ENCODE measurements at regions not wholly inside any gene's neighbourhood (a gene's known extent, or its start where the extent isn't known, plus 50 kb on each side); places are given as distances from the start of the nearest gene placed in this dataset.
A peak's percentile ranks its signal among the peaks of the same experiment; 100 is the strongest.

GRCh38 chr16:60059141-60059540 is 1325.0 kb upstream of the GOT2 start:
- H3K4me2 ChIP-seq, result no peak overlapping the region
- CTCF ChIA-PET, result no interaction called here
- no peak overlapping the region for H3K27ac ChIP-seq
- POLR2A ChIA-PET, result no interaction called here
- no peak overlapping the region for H3K4me3 ChIP-seq
- 19% methylated on average over 1 of the region's 1 CpG for WGBS (ENCODE audit: missing lambda C conversion rate)
- TF ChIP-seq RARB (CRISPR knock-in tag; IDR thresholded peaks at IDR 0.05) (no peak), CHD4 (IDR thresholded peaks at IDR 0.05; ENCODE audit: borderline replicate concordance) (no peak), FOXS1 (CRISPR knock-in tag; IDR thresholded peaks at IDR 0.05) (no peak), SREBF2 (IDR thresholded peaks at IDR 0.05) (no peak), TP53 (CRISPR knock-in tag; IDR thresholded peaks at IDR 0.05) (no peak), EHMT2 (IDR thresholded peaks at IDR 0.05; ENCODE audit: low read depth) (no peak), MAZ (IDR thresholded peaks at IDR 0.05; ENCODE audit: borderline replicate concordance, low read depth, low read length) (no peak), KDM5A (IDR thresholded peaks at IDR 0.05) (no peak), EHF (CRISPR knock-in tag; IDR thresholded peaks at IDR 0.05) (no peak), MYC (IDR thresholded peaks at IDR 0.05; ENCODE audit: borderline replicate concordance, low read length) (no peak), GATA3 (IDR thresholded peaks at IDR 0.05; ENCODE audit: borderline replicate concordance) (no peak), NPAS2 (CRISPR knock-in tag; IDR thresholded peaks at IDR 0.05; ENCODE audit: borderline replicate concordance) (no peak), KDM1A (IDR thresholded peaks at IDR 0.05; ENCODE audit: low read depth) (no peak)
- TF ChIP-seq, protein P1, sequence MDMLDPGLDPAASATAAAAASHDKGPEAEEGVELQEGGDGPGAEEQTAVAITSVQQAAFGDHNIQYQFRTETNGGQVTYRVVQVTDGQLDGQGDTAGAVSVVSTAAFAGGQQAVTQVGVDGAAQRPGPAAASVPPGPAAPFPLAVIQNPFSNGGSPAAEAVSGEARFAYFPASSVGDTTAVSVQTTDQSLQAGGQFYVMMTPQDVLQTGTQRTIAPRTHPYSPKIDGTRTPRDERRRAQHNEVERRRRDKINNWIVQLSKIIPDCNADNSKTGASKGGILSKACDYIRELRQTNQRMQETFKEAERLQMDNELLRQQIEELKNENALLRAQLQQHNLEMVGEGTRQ (IDR thresholded peaks at IDR 0.05), result no peak
- TF ChIP-seq, protein P2, sequence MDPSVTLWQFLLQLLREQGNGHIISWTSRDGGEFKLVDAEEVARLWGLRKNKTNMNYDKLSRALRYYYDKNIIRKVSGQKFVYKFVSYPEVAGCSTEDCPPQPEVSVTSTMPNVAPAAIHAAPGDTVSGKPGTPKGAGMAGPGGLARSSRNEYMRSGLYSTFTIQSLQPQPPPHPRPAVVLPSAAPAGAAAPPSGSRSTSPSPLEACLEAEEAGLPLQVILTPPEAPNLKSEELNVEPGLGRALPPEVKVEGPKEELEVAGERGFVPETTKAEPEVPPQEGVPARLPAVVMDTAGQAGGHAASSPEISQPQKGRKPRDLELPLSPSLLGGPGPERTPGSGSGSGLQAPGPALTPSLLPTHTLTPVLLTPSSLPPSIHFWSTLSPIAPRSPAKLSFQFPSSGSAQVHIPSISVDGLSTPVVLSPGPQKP (IDR thresholded peaks at IDR 0.05; ENCODE audit: low read depth, low read length), result no peak
- TF ChIP-seq, protein P3, sequence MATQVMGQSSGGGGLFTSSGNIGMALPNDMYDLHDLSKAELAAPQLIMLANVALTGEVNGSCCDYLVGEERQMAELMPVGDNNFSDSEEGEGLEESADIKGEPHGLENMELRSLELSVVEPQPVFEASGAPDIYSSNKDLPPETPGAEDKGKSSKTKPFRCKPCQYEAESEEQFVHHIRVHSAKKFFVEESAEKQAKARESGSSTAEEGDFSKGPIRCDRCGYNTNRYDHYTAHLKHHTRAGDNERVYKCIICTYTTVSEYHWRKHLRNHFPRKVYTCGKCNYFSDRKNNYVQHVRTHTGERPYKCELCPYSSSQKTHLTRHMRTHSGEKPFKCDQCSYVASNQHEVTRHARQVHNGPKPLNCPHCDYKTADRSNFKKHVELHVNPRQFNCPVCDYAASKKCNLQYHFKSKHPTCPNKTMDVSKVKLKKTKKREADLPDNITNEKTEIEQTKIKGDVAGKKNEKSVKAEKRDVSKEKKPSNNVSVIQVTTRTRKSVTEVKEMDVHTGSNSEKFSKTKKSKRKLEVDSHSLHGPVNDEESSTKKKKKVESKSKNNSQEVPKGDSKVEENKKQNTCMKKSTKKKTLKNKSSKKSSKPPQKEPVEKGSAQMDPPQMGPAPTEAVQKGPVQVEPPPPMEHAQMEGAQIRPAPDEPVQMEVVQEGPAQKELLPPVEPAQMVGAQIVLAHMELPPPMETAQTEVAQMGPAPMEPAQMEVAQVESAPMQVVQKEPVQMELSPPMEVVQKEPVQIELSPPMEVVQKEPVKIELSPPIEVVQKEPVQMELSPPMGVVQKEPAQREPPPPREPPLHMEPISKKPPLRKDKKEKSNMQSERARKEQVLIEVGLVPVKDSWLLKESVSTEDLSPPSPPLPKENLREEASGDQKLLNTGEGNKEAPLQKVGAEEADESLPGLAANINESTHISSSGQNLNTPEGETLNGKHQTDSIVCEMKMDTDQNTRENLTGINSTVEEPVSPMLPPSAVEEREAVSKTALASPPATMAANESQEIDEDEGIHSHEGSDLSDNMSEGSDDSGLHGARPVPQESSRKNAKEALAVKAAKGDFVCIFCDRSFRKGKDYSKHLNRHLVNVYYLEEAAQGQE (IDR thresholded peaks at IDR 0.05), result no peak
- TF ChIP-seq, protein P4, sequence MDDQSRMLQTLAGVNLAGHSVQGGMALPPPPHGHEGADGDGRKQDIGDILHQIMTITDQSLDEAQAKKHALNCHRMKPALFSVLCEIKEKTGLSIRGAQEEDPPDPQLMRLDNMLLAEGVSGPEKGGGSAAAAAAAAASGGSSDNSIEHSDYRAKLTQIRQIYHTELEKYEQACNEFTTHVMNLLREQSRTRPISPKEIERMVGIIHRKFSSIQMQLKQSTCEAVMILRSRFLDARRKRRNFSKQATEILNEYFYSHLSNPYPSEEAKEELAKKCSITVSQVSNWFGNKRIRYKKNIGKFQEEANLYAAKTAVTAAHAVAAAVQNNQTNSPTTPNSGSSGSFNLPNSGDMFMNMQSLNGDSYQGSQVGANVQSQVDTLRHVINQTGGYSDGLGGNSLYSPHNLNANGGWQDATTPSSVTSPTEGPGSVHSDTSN (IDR thresholded peaks at IDR 0.05), result no peak
- H3K9me3 ChIP-seq, result no peaks in the 10 kb centered on the region
- DNase-seq (ENCODE audit: low read depth in 1 of 2, low spot score in 1 of 2), result no peak
- no peaks in the 10 kb centered on the region for H3K4me1 ChIP-seq
- no peak for FAIRE-seq
- ATAC-seq, result no peak

GRCh38 chr16:60041671-60042070 is 1307.6 kb upstream of the GOT2 start:
- Histone ChIP-seq H3K4me2 (0 out of 3 replicates have a peak overlapping the region, but pooled peaks have one; percentile 8), H3K4me3 (no peak overlapping the region), H3K9me3 (0 out of 3 replicates have a peak, but pooled peaks cover 4% of the 10 kb centered on the region), H3K4me1 (peaks cover 6% of the 10 kb centered on the region; the same call in 1 of the 3 replicates), H3K27ac (no peak overlapping the region)
- FAIRE-seq (no peak), ATAC-seq (no peak), DNase-seq (ENCODE audit: low read depth in 1 of 2, low spot score in 1 of 2) (no peak)
- ChIA-PET CTCF (no interaction called here), POLR2A (no interaction called here)
- WGBS (ENCODE audit: missing lambda C conversion rate), result 3% methylated on average over 1 of the region's 1 CpG
- no peak for TF ChIP-seq GATA3 (IDR thresholded peaks at IDR 0.05; ENCODE audit: borderline replicate concordance)
- TF ChIP-seq FOSL2 (IDR thresholded peaks at IDR 0.05), result no peak
- peak; percentile 47 for TF ChIP-seq FOSL2 (CRISPR knock-in tag; IDR thresholded peaks at IDR 0.05)
